Inflammatory macrophage treated with lipopolysaccharide for 1 hour (primary cell): ENCODE measurements at regions not wholly inside any gene's neighbourhood (a gene's known extent, or its start where the extent isn't known, plus 50 kb on each side); places are given as distances from the start of the nearest gene placed in this dataset.
A peak's percentile ranks its signal among the peaks of the same experiment; 100 is the strongest.
"Not testable (repeated sequence)": the region's sequence is repeated elsewhere in the genome, so short reads cannot be mapped to it uniquely, and the experiment has no call there.

Experiments
- DNase-seq, 2 donors: peaks; one replicate each; pipeline ENCODE4 v3.0.0-alpha.2; 2020 to 2022

DNA sequence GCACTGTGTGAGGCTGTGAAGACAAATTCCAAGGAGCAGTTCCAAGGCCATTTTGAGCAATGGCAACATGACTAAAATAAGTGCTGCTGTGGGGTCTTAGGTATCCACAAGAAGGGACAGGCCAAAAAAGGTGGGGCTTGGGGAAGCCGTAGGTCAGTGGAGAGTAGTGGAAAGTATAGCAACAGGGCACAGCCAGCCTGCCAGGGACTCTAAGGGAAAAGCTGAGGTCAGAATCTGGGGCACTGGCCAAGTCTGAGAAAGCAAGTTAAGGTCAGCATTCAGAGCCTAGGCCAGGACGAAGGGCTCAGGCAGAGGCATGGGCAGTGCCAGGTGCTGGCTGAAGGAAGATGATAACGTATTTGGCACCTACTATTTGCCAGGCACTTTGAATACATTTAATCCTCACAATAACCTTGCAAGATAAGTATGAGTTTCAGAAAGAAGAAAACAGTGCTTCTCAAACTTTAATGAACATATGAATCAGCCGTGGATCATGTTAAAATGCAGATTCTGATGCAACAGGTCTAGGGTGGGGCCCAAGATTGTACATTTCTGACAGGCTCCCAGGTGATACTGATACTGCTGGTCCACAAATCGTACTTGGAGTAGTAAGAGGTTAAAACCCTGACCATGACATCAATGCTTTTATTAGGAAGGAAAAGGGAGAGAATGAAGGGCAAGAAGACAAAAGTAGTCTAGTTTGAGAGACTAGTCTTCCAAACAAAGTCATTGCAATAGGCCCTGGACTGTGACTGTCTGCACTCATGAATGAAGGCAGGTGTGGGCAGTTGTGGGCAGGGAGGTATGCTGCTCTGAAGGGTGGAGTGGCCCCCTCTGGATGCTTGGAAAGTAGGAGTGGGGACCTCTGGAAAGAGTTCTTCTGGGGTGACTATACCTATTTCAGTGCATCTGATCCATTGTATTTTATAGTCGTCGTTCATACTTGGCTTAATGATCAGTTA is 106.3 kb upstream of the ANKRD28 start:
- no peak for DNase-seq

DNA sequence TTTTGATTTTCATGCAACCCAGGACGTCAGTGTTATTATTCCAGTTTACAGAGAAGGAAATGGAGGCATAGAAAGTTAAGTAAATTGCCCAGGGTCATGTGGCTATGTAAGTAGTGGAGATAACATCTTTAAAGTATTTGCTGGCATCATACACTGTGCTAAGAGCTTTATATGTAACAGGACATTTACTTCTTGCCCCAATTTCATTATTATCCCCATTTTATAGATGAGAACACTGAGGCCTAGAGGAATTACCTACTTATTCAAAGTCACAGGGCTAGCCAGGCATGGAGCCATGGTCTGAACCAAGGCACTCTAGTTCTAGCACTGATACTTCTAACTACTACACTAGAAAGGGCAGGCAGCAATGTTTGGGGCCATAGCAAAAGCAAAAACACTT is 107.3 kb upstream of the ANKRD28 start:
- no peak for DNase-seq

DNA sequence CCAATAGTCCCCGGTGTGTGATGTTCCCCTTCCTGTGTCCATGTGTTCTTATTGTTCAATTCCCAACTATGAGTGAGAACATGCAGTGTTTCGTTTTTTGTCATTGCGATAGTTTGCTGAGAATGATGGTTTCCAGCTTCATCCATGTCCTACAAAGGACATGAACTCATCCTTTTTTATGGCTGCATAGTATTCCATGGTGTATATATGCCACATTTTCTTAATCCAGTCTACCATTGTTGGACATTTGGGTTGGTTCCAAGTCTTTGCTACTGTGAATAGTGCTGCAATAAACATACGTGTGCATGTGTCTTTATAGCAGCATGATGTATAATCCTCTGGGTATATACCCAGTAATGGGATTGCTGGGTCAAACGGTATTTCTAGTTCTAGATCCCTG is 109.6 kb upstream of the ANKRD28 start:
- not testable (repeated sequence) for DNase-seq

DNA sequence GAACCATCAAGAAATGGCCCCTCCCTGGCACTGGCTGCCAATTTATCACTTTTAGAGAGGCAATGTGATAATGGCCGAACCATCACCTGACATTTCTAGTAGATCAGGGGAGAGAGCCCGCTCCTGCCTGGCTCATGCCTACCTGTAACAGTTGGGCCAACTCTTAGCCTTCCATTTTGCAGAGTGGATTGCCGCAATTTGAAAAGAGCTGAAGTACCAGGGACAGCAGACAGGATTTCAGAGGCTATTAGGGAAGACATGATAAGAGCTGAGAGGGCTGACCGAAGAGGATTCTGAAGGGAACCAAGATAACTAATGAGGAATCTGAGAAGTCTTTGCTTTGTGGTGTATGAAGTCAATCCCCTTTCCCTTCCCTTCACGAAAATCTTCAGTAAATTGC is 121.2 kb upstream of the ANKRD28 start:
- DNase-seq: no peak

DNA sequence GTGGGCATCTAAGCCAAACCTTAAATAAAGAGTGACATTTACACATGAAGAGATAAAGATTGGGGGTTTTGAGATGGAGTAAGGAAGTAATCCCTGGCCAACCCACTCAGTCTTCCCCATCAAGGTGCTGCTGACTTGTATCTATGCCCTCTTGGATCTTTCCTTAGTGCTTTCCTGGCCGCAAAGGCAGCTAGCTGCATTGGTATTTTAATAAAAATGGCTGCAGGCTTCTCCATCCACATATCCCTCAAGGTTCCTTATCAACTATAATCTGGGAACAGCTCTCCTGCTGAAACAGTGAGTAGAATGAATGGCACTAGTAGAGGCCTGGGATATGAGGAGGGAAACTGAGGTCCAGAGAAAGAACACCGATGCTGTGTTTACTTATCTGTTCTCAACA is 122.2 kb upstream of the ANKRD28 start:
- no peak for DNase-seq

DNA sequence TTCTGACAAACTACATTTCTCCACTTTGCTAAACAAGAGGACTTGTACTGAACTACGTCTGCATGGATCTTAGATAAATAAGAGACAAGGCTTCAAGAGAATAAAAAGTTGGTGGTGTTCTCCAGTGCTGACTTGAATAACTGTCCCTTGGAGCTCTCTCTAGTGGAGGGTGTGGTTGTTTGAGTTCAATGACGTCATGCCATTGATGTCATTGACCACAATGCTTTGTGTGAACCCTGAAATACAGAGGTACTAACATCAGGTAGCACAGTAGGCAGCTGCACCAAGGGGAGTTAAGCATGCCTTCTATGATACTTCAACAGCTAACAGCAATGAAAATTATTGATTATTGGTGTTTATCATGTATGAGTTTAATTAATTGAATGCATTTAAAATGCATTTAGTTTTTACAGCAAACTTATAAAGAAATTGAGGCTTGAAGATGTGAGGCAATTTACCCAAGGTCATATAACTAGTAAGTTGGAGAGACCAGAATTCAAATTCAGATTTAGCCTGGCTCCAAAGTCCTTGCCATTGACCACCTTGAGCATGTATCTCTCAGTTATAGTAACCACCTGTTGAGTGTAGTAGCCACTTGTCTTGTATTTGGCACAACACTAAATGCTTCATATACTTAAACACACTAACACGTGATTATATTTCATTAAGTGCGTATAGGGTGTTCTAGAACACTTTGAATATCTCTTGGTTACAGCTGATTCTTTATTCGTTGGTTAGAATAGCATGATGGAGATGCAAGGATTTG is 126.0 kb upstream of the ANKRD28 start:
- DNase-seq: no peak

DNA sequence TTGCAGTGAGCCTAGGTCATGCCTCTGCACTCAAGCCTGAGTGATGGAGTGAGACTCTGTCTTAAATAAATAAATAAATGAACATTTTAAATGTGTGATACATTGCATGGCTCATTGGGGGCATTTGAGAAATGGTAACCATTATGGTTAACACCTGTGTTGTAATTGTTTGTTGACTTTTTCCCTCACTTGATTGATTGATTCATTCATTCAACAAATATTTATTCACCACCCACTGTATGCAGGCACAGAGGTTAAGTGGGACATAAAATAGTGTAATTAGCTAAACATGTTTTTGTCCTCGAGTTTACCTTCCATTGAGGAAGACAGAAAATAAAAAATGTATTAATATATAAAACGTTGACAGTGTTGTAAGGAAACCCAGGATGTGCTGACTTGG is 127.1 kb upstream of the ANKRD28 start:
- no peak for DNase-seq

DNA sequence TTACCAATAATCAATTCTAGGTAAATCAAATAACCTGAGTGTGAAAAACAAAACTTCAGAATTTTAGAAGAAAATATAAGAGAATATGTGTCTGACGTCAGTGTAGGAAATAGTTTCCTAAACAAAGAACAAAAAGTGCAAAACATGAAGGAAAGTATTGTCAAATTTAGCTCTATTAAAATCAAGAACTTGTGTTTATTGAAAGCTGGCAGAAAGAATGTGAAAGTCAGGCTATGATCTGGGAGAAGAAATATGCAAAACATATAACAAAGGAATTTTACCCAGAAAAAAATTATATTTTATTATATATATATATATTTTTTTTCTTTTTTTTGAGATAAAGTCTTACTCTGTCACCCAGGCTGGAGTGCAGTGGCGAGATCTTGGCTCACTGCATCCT is 129.1 kb upstream of the ANKRD28 start:
- no peak for DNase-seq

DNA sequence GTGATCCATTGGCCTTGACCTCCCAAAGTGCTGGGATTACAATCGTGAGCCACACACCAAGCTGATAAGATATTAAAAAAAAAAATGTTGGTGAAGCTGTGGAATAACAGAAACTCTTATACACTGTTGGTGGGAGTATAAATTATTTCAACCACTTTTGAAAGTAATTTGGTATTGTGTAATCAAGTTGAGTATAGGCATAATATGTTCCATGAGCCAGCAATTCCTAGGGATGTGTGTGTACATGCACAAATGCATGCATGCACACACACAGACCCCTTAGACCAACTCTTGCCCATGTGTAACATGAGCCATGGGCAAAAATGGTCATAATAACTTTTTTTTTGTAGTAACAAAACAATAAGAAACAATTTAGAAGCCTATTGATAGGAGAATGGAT is 130.2 kb upstream of the ANKRD28 start:
- no peak for DNase-seq

DNA sequence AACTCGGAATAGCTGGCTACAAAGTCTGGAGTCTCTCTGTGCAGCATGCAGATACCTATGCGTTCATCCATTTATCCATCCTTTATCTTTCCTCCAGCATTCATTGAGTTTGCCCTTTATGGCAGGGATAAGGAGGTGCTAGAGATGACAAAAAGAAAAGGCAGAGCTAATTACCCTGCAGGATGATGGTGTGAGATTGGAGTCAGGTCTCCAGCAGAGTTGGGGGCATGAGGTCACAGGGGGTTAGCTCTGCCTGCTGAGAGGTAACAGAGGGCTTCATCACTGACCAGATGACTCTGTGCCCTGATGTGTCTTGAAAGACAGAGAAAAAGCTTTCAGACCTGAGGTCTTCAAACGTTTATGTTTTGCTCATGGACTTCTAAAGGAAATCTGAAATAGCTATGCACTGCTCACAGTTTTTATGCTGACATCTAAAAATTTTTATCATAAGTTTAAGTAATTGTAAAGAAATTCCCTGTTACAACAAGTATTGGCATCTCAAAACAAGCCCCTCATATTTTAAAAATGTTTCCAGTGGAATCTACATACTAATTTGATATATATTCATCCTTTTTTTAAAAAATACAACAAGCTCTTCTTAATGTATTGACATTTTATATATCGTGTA is 132.3 kb upstream of the ANKRD28 start:
- no peak for DNase-seq

DNA sequence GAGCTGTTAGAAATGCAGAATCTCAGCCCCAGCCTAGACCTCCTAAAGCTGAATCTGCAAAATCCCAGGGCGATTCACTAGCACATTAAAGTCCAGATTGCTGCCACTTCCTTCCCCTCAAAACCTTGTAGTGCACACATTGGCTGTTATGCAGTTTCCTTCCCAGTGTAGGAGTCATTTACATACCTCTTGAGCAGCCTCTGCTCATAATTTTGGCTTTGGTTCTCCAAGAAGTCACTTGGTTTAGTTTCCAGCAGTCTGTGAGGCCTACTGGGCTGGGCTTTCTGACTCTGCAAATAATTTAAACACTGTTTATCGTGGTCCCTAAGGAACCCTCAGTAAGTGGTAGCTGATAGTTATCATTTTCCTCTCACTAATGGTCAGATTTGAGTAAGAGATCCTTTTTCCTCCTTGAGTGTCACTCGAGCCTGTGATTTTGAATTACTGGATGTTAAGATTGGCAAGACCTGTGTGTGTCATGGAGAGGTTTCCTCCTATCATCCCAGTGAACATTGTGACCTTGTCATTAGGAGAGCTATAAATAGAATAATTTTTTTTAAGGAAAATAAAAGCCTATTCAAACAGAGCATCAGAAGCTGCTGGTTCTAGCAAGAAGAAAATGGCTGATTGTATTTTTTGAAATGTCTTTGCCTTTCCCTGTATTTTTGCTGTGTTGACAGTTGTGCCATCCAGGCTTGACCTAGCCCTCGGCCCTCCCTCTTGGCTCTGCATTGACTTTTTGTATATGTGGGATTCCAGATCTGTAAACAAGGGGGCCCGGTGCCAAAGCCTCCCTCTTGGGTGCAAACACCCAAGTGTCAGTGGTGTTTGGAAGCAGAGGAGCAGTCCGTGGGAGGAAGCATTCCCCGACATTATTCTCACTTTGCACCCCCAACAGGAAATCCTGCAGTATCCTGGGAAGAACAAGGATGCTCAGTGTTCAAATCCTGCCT is 134.8 kb upstream of the ANKRD28 start:
- no peak for DNase-seq

DNA sequence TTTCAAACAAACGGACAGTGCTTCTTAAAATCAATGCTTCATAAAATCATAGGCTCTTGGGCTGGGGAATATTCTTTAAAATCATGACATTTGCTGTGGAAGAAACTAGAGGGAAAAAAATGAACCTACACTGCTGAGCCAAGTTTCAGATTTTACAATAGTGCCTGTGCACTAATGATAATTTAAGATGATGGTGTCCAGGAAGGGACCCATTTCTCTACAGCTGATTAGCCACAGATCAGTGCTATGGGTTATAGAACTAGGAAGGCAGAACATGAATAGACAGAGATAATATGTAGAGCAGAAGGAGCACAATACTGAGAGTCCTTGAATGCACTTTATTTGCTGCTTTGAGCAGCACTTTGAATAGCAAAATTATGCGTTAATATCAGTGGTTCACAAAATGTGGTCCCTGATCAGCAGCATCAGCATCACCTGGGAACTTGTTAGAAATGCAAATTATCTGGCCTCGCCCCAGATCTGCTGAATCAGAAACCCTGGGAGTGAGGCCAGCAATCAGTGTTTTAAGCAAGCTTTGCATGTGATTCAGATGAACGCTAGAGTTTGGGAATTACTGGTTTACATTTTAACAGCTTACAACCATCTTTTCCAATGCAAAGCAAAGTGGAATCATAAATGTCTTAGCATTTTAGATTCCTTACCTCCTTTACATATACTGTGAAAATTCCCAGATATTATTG is 135.8 kb upstream of the ANKRD28 start:
- DNase-seq: no peak

DNA sequence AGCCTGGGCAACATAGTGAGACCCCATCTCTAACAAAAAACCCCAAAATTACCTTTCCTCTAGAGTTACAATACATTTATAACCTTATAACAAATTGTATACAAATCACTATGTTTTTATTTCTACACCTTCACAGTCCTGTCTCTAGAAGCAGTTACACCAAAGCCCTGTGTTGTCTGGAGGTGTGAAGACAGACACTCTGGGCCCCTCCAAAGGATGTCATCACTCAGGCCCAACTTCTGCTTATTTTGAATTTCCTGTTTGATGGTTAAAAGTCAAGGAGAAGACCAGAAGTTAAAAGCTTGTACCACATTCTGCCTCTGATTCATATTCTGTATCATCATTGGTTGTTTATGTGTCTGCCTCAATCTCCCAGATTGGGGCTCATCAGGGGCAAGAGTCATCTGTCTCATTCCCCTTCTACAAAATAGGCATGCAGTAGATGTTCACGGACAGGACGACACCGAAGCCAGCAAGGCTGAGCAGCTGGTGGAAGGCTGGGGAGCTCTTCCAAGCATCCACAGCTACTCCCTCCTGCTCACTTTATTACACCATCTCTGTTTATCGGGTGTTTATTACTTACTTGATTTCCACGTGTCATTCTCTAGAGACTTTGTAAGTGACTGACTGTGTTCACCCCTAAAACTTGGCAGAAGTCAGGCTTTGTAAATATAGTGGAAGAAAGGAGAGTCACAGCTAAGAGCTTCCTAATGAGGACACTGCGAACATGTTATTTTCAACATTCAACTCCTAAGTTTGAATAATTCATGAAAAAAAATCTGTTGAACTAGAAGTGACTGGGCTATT is 136.8 kb upstream of the ANKRD28 start:
- DNase-seq: peak in 1 of 2 donors; percentile 7

DNA sequence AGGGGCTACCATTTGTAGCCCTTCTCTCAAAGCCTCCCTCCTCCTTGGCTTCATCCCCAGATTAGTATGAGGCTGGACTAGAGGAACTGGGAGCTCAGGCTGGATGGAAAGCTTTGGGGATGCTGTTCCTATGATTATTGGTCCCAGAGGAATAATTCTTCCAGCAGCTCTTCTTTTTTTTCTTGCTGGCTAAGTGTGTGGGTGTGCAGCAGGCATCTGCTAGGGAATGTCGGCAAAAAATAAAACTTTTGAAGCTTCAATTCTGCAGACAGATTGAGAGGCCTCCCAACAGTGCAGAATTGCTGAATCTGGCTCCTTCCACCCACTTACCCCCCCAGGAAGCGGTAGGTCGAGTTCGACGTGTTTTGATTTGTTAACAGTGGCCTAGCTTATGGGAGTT is 138.5 kb upstream of the ANKRD28 start:
- no peak for DNase-seq

DNA sequence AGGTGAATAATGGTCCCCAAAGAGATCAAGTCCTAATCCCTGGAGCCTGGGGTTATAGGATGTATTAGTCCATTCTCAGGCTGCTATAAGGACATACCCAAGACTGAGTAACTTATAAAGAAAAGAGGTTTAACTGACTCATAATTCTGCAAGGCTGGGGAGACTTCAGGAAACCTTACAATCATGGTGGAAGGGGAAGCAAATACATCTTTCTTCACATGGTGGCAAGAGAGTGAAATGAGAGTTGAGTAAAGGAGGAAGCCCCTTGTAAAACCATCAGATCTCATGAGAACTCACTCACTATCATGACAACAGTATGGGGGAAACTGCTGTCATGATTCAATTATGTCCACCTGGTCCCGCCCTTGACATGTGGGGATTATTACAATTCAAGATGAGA is 142.9 kb upstream of the ANKRD28 start:
- DNase-seq: peak; percentile 15 to 42

DNA sequence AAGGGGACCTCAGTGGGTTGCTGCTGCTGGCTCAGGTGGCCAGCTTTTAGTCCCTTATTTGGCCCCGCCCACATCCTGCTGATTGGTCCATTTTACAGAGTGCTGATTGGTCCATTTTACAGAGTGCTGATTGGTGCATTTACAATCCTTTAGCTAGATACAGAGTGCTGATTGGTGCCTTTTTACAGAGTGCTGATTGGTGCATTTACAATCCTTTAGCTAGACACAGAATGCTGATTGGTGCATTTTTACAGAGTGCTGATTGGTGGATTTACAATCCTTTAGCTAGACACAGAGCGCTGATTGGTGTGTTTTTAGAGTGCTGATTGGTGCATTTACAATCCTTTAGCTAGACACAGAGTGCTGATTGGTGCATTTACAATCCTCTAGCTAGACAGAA is 143.7 kb upstream of the ANKRD28 start:
- DNase-seq: not testable (repeated sequence)

DNA sequence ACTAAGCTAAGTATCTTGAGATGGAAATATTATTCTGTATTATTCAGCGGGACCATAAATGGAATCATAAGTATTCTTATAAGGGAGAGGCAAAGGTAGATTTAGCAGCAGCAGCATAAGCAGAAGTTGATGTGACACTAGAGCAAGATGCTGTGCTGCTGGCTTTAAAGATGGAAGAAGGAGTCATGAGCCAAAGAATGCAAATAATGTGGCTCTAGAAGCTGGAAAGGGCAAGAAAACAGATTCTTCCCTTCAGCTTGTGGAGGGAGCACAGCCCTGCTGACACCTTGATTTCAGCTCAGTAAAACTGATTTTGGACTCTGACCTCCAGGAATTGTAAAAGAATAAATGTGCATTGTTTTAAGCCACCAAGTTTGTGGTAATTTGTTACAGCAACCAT is 144.2 kb upstream of the ANKRD28 start:
- DNase-seq: no peak

DNA sequence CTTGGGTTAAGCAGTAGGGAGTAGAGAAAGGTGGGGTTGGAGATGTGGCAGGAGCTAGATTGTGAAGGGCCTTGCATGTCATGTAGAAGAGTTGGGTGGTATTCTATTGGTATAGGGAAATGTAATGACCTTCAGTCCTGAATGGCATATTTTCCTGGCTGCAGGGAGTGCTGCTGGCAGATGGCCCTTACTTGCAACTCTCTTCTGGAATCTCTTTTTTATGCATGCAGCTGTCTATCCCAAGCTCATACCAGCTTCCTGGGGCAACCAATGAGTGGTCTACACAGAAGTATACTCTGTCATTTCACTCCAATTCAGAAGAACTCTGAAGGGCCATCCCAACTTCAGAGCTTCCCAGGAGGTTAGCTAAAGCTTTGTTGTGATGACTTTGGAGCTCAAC is 144.7 kb upstream of the ANKRD28 start:
- DNase-seq: no peak

DNA sequence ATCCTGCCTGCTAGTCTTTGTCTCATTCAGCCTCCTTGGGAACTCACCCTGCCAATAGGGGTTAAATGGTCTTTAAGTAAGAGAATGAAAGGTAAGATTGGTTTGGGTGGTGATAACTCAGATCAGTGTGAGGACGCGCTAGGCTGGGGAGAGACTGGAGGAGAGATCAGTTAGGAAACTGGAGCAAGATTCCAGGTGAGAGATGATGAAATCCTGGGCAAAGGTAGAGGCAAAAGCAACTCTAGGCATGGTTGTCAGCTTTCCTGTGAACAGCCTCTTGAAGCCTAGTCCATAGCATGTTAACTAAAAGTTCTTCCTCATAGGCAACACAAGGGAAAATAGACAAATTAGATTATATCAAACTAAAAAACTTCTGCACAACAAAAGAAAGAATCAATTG is 145.2 kb upstream of the ANKRD28 start:
- no peak for DNase-seq

DNA sequence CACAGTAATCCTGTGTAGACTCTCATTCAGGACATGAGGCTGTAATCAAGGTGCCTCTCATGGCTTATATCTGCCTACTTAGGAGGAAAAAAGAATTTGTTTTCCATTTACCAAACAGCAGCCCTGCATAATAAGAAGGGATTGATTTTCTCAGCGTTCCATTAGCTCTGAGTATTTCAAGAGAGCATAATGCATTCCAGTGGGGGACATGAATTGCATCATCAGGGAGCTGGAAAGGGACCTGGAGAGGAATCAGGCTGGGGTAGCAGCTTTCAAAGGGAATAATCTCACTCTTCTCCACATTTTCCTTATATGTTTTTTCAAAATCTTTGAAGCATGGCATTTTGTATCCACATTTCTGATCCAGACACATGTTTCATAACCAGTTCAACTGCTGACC is 150.6 kb upstream of the ANKRD28 start:
- no peak for DNase-seq
